Right atrium auricular region (tissue), 2 donors: ENCODE measurements at regions not wholly inside any gene's neighbourhood (a gene's known extent, or its start where the extent isn't known, plus 50 kb on each side); places are given as distances from the start of the nearest gene placed in this dataset.
A peak's percentile ranks its signal among the peaks of the same experiment; 100 is the strongest.

ENCODE experiments used
- DNase-seq: peaks from one replicate; pipeline ENCODE4 v3.0.0-alpha.2; 2019; ENCODE audit warnings: low spot score
- H3K27ac ChIP-seq, 2 donors: fragments of 200-600 bp; sonication (generic); 1 replicate in 1 of 2; 2 replicates in 1 of 2; pipeline ENCODE4 v1.5.1; 2016 to 2019
- H3K27me3 ChIP-seq, 2 donors: fragments of 200-600 bp; sonication (generic); one replicate each; pipeline versions ENCODE4 v1.5.1 to v1.6.0; 2017 to 2019
- H3K36me3 ChIP-seq: fragments of 200-600 bp; sonication (generic); one replicate; pipeline ENCODE4 v1.5.1; 2016
- H3K4me1 ChIP-seq, 2 donors: fragments of 200-600 bp; sonication (generic); one replicate each; pipeline versions ENCODE4 v1.5.1 to v1.6.0; 2017 to 2019
- H3K4me3 ChIP-seq, 2 donors: fragments of 200-600 bp; sonication (generic); 1 replicate in 1 of 2; 2 replicates in 1 of 2; pipeline ENCODE4 v1.5.1; 2017 to 2019; ENCODE audit warnings: mild to moderate bottlenecking in 1 of 2, moderate library complexity in 1 of 2
- H3K9me3 ChIP-seq, 2 donors: fragments of 200-600 bp; sonication (generic); one replicate each; pipeline ENCODE4 v1.5.1; 2019
- TF ChIP-seq, protein P1 (sequence below), 2 donors: fragments of 200-600 bp; sonication (generic); IDR thresholded peaks; one replicate each; pipeline ENCODE4 v1.5.1; 2019; ENCODE audit warnings: antibody characterized with exemption in 2 of 2

- H3K4me1 ChIP-seq = no peaks in the 10 kb centered on the region
- H3K27ac ChIP-seq = no peak overlapping the region
- DNase-seq = no peak
- H3K4me3 ChIP-seq = no peak overlapping the region
- no peaks in the 10 kb centered on the region for H3K36me3 ChIP-seq
- no peaks in the 10 kb centered on the region for H3K9me3 ChIP-seq
- no peaks in the 10 kb centered on the region for H3K27me3 ChIP-seq
- TF ChIP-seq, protein P1, sequence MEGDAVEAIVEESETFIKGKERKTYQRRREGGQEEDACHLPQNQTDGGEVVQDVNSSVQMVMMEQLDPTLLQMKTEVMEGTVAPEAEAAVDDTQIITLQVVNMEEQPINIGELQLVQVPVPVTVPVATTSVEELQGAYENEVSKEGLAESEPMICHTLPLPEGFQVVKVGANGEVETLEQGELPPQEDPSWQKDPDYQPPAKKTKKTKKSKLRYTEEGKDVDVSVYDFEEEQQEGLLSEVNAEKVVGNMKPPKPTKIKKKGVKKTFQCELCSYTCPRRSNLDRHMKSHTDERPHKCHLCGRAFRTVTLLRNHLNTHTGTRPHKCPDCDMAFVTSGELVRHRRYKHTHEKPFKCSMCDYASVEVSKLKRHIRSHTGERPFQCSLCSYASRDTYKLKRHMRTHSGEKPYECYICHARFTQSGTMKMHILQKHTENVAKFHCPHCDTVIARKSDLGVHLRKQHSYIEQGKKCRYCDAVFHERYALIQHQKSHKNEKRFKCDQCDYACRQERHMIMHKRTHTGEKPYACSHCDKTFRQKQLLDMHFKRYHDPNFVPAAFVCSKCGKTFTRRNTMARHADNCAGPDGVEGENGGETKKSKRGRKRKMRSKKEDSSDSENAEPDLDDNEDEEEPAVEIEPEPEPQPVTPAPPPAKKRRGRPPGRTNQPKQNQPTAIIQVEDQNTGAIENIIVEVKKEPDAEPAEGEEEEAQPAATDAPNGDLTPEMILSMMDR (IDR thresholded peaks at IDR 0.05) = no peak
Measured at GRCh38 chr4:156557920-156558319, 413.7 kb downstream of the PDGFC start.

- TF ChIP-seq, protein P1 (IDR thresholded peaks at IDR 0.05) = no peak
- DNase-seq = no peak
- Histone ChIP-seq H3K36me3 (no peaks in the 10 kb centered on the region), H3K27ac (no peak overlapping the region), H3K27me3 (no peaks in the 10 kb centered on the region), H3K4me3 (no peak overlapping the region), H3K9me3 (no peaks in the 10 kb centered on the region), H3K4me1 (no peaks in the 10 kb centered on the region)
Measured at GRCh38 chr4:156556336-156556735, 415.3 kb downstream of the PDGFC start.

DNA sequence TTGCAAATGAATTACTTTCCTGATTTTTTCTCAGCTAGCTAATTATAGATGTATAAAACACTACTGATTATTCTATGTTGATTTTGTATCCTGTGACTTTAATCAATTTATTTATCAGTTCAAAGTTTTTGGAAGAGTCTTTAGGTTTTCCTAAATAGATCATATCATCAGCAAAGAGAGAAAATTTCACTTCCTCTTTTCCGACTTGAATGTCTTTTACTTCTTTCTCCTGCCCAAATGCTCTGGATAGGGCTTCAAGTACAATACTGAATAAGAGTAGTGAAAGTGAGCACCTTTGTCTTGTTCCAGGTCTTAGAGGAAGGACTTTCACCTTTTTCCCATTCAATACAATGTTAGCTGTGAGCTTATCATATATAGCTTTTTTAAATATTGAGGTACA, 417.9 kb downstream of the PDGFC start:
- TF ChIP-seq, protein P1 (IDR thresholded peaks at IDR 0.05) = no peak
- Histone ChIP-seq H3K4me3 (no peak overlapping the region), H3K27ac (no peak overlapping the region), H3K9me3 (no peaks in the 10 kb centered on the region), H3K27me3 (no peaks in the 10 kb centered on the region), H3K36me3 (no peaks in the 10 kb centered on the region), H3K4me1 (no peaks in the 10 kb centered on the region)
- no peak for DNase-seq

- no peaks in the 10 kb centered on the region for H3K27me3 ChIP-seq
- H3K36me3 ChIP-seq = no peaks in the 10 kb centered on the region
- no peak overlapping the region for H3K27ac ChIP-seq
- TF ChIP-seq, protein P1 (IDR thresholded peaks at IDR 0.05) = no peak
- H3K4me3 ChIP-seq = no peak overlapping the region
- H3K4me1 ChIP-seq = peaks cover 0 to 5% of the 10 kb centered on the region in 2 donors
- no peaks in the 10 kb centered on the region for H3K9me3 ChIP-seq
- DNase-seq = no peak
Measured at GRCh38 chr4:156547891-156548290, 423.7 kb downstream of the PDGFC start.

GRCh38 chr4:156547439-156547838, 424.2 kb downstream of the PDGFC start:
- no peak overlapping the region for H3K4me3 ChIP-seq
- no peaks in the 10 kb centered on the region for H3K36me3 ChIP-seq
- no peaks in the 10 kb centered on the region for H3K27me3 ChIP-seq
- H3K4me1 ChIP-seq = peaks cover 0 to 5% of the 10 kb centered on the region in 2 donors
- H3K27ac ChIP-seq = no peak overlapping the region
- DNase-seq = no peak
- TF ChIP-seq, protein P1 (IDR thresholded peaks at IDR 0.05) = no peak
- no peaks in the 10 kb centered on the region for H3K9me3 ChIP-seq

GRCh38 chr4:156545003-156545785, 426.4 kb downstream of the PDGFC start:
- H3K27me3 ChIP-seq = no peaks in the 10 kb centered on the region
- no peak for DNase-seq
- peaks cover 0 to 5% of the 10 kb centered on the region in 2 donors for H3K4me1 ChIP-seq
- peak overlapping the region in 1 of 2 donors; percentile 11 for H3K27ac ChIP-seq
- H3K4me3 ChIP-seq = no peak overlapping the region
- TF ChIP-seq, protein P1 (IDR thresholded peaks at IDR 0.05) = no peak
- H3K36me3 ChIP-seq = no peaks in the 10 kb centered on the region
- no peaks in the 10 kb centered on the region for H3K9me3 ChIP-seq
